HepG2 (cell line): ENCODE measurements at regions not wholly inside any gene's neighbourhood (a gene's known extent, or its start where the extent isn't known, plus 50 kb on each side); places are given as distances from the start of the nearest gene placed in this dataset.

Experiments
- EZH2 ChIP-seq: conservative IDR thresholded peaks from 2 replicates; pipeline ENCODE4 v1.6.1; 2012; ENCODE audit warnings: mild to moderate bottlenecking, low read depth, low read length, moderate library complexity
- PCBP2 ChIP-seq: fragments of 200-400 bp; formaldehyde crosslinking; optimal IDR thresholded peaks from 2 replicates; pipeline ENCODE3; 2018; ENCODE audit warnings: low read length, low read depth; ENCODE audit not compliant: poor library complexity, severe bottlenecking
- PLRG1 ChIP-seq: fragments of 450-650 bp; conservative IDR thresholded peaks from 2 replicates; pipeline ENCODE4 v1.6.1; 2016
- SP4 ChIP-seq: sonication (generic); formaldehyde crosslinking; IDR thresholded peaks from 2 replicates; pipeline ENCODE4 v1.8.1; 2023; ENCODE audit warnings: mild to moderate bottlenecking, missing genetic modification reagents
- ZNF282 ChIP-seq: fragments of 450-650 bp; IDR thresholded peaks from 2 replicates; pipeline ENCODE4 v1.6.1; 2018; ENCODE audit not compliant: partially characterized antibody
- TF ChIP-seq, protein P1 (sequence below): sonication (generic); formaldehyde crosslinking; IDR thresholded peaks from 2 replicates; pipeline ENCODE4 v1.8.1; 2023; ENCODE audit warnings: mild to moderate bottlenecking, missing genetic modification reagents, borderline replicate concordance
- TF ChIP-seq, protein P2 (sequence below): sonication (generic); formaldehyde crosslinking; IDR thresholded peaks from 2 replicates; pipeline ENCODE4 v1.9.0; 2021; ENCODE audit warnings: missing genetic modification reagents, borderline replicate concordance

- TF ChIP-seq PCBP2, result no peak
- no peak for TF ChIP-seq SP4 (CRISPR knock-in tag)
- no peak for TF ChIP-seq PLRG1
- TF ChIP-seq, protein P1, sequence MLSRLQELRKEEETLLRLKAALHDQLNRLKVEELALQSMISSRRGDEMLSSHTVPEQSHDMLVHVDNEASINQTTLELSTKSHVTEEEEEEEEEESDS (CRISPR knock-in tag), result no peak
- no peak for TF ChIP-seq EZH2
- TF ChIP-seq, protein P2, sequence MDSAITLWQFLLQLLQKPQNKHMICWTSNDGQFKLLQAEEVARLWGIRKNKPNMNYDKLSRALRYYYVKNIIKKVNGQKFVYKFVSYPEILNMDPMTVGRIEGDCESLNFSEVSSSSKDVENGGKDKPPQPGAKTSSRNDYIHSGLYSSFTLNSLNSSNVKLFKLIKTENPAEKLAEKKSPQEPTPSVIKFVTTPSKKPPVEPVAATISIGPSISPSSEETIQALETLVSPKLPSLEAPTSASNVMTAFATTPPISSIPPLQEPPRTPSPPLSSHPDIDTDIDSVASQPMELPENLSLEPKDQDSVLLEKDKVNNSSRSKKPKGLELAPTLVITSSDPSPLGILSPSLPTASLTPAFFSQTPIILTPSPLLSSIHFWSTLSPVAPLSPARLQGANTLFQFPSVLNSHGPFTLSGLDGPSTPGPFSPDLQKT (CRISPR knock-in tag), result no peak
- no peak for TF ChIP-seq ZNF282
Observed at GRCh38 chr6:62968834-62969233, 242.4 kb upstream of the FKBP1C start.
